ENCODE measurements at regions not wholly inside any gene's neighbourhood (a gene's known extent, or its start where the extent isn't known, plus 50 kb on each side); places are given as distances from the start of the nearest gene placed in this dataset.
A peak's percentile ranks its signal among the peaks of the same experiment; 100 is the strongest.

DNA sequence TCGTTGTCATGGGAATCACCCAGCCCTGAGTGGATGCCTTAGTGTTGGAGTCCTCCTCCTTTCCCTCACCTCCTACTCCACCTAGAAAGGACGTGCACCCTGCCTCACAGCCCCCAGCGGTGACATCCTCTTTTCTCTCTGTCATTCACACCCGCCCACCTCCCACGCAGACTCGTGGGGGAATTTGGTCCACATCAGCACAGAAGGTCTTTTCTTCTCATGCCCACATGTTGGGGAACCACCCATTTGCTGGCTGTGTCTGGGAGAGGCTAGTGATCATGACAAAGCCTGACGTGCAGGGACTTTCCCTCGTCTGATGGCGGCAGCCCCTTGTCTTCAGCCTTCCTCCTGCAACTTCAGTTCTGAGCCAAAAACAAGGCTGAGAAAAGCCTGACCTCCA, 96.0 kb upstream of the CNKSR3 start:
- peak; percentile 41 for DNase-seq (ENCODE audit: low read depth)
- TF ChIP-seq, protein P1, sequence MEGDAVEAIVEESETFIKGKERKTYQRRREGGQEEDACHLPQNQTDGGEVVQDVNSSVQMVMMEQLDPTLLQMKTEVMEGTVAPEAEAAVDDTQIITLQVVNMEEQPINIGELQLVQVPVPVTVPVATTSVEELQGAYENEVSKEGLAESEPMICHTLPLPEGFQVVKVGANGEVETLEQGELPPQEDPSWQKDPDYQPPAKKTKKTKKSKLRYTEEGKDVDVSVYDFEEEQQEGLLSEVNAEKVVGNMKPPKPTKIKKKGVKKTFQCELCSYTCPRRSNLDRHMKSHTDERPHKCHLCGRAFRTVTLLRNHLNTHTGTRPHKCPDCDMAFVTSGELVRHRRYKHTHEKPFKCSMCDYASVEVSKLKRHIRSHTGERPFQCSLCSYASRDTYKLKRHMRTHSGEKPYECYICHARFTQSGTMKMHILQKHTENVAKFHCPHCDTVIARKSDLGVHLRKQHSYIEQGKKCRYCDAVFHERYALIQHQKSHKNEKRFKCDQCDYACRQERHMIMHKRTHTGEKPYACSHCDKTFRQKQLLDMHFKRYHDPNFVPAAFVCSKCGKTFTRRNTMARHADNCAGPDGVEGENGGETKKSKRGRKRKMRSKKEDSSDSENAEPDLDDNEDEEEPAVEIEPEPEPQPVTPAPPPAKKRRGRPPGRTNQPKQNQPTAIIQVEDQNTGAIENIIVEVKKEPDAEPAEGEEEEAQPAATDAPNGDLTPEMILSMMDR (IDR thresholded peaks at IDR 0.05; ENCODE audit: insufficient read depth, low read depth, low read length, missing control alignments) = no peak
- no peak overlapping the region for H3K4me3 ChIP-seq (ENCODE audit: low read length)

DNA sequence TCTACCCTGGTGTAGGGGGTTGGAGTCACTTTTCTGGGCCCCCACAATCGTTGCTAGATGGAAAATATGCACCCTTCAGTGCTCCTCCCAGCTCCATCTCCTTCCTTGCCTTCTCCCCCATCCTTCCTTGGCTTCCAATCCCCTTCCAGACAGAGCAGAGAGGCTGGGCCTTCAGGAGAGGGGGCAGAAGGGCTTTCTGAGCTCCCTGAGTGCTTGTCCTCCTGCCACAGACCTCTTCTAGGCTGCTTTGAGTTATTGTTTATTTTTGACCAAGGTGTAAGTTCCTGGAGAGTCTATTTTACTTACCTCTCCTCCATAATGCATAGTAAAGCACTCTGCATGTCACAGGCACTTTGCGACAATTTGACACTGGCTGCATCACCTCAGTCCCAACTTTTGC, 96.4 kb upstream of the CNKSR3 start:
- no peak for DNase-seq (ENCODE audit: low read depth)
- H3K4me3 ChIP-seq (ENCODE audit: low read length) = no peak overlapping the region
- TF ChIP-seq, protein P1 (IDR thresholded peaks at IDR 0.05; ENCODE audit: insufficient read depth, low read depth, low read length, missing control alignments) = no peak

DNA sequence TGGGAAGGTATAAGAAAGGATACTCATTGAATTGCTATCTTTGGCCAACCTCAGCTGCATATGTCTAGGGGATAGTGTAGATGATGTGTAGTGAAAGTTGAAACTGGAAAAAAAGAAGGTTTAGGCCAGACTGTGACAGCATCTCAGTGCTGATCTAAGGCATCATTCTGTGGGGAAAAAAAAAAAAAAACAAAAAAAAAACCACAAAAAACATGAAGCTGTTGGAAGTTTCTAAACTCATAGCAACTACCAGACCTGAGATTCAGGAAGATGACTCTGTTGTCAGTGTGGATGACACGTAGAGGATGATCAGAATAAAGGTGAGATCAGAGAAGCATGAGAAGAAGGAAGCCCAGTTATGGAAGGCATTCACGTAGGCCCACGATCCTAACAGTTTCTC, 100.8 kb upstream of the CNKSR3 start:
- no peak for DNase-seq (ENCODE audit: low read depth)
- H3K4me3 ChIP-seq (ENCODE audit: low read length) = no peak overlapping the region
- TF ChIP-seq, protein P1 (IDR thresholded peaks at IDR 0.05; ENCODE audit: insufficient read depth, low read depth, low read length, missing control alignments) = no peak

DNA sequence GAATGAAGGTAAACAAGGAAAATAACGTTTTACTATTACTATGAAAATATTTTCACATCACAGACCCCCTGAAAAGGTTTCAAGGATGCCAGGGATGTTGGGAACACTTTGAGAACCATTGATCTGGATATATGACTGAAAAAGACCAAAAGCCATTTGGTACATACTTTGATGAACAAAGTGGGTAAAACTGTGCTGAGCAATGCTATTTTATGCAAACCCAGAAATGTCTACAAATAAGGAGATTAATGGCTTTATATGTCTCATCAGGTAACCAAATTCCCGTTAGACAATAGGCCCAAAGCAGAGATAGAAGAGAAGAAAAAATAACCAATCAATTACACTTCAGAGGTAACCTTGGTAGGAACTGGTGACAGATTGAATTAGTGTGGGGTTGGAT, 101.4 kb upstream of the CNKSR3 start:
- TF ChIP-seq, protein P1 (IDR thresholded peaks at IDR 0.05; ENCODE audit: insufficient read depth, low read depth, low read length, missing control alignments) = no peak
- no peak overlapping the region for H3K4me3 ChIP-seq (ENCODE audit: low read length)
- no peak for DNase-seq (ENCODE audit: low read depth)

DNA sequence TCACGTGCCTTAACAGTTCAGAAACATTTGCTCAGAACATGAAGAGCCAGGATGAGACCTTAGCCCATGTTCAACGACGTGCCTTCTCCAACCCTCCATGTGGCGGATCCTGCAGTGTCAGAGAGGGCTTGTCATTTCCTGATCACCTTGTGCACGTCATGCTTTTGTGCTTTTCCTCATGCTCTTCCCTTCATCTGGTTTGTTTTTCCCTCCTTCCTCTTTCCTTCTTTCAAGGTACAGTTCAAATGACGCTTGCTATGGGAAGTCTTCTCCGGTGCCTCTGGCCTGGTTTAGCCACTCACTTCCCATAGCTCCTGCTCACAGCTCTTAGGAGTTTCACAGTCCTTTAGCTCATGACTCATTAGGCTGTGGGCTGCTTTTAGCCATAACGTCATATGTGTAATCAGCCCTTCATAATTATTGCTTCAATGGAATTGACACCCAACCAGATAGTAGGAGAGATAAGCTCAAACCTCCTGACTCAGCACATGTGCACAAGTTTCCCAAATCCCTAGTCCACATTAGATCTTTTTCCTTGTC, 102.7 kb upstream of the CNKSR3 start:
- no peak overlapping the region for H3K4me3 ChIP-seq (ENCODE audit: low read length)
- peak; percentile 90 for DNase-seq (ENCODE audit: low read depth)
- TF ChIP-seq, protein P1 (IDR thresholded peaks at IDR 0.05; ENCODE audit: insufficient read depth, low read depth, low read length, missing control alignments) = no peak

DNA sequence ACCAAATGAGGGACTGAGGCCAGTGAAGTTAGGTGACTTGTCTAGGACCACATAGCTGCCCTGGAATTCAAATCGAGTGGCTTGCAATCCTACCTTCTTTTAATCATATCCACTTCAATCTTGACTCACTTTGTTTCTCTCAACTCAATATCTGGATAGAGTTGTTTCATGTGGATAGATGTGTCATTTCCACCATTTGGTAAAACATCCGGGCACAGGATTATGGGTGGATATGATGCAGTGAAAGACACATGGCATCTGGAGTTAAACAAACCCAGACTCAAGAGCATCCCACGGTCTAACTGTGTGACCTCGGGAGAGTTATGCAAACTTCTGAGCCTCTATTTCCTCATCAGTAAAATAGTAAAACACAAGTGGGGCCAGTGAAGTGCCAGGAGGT, 103.6 kb upstream of the CNKSR3 start:
- no peak overlapping the region for H3K4me3 ChIP-seq (ENCODE audit: low read length)
- DNase-seq (ENCODE audit: low read depth) = no peak
- TF ChIP-seq, protein P1 (IDR thresholded peaks at IDR 0.05; ENCODE audit: insufficient read depth, low read depth, low read length, missing control alignments) = no peak

DNA sequence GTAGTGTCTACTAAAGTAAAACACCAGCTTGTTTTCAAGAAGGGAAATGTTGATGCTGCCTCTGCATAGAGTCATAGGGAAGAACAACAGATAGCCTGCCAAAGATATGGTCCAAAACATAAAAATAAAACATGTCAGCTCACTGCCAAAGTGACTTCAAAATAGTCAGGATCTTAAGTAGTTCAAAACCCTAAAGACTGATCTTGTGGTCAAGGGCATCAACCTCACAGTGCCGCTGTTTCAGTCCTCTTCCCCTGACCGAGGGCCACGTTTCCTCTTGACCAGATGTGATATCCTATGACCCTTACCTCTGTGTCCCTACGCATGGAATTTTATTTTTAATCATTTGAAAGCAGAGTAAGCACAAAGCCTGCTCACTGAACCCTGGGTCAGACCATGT, 104.2 kb upstream of the CNKSR3 start:
- TF ChIP-seq, protein P1 (IDR thresholded peaks at IDR 0.05; ENCODE audit: insufficient read depth, low read depth, low read length, missing control alignments) = no peak
- H3K4me3 ChIP-seq (ENCODE audit: low read length) = no peak overlapping the region
- DNase-seq (ENCODE audit: low read depth) = no peak
